Astrocyte (in vitro differentiated cells and primary cell): ENCODE measurements at regions not wholly inside any gene's neighbourhood (a gene's known extent, or its start where the extent isn't known, plus 50 kb on each side); places are given as distances from the start of the nearest gene placed in this dataset.

Source experiments
- DNase-seq: peaks from one replicate; pipeline ENCODE4 v3.0.0-alpha.2; 2010; ENCODE audit warnings: low read depth
- FAIRE-seq: peaks from 2 replicates; lab custom pipeline; 2011; peaks lifted over from hg19 to GRCh38; lab: Jason Lieb, UNC
- H2AFZ ChIP-seq: 2 replicates; pipeline ENCODE4 v1.6.0; 2012; ENCODE audit warnings: low read depth, low read length, inconsistent platforms
- H3K27ac ChIP-seq: 2 replicates; pipeline ENCODE4 v1.5.1; 2011; ENCODE audit warnings: low read depth, low read length, inconsistent platforms
- H3K27me3 ChIP-seq: 2 replicates; pipeline ENCODE4 v1.6.0; 2011; ENCODE audit warnings: low read length, inconsistent platforms; ENCODE audit not compliant: insufficient read depth
- H3K36me3 ChIP-seq: 2 replicates; pipeline ENCODE4 v1.5.1; 2011; ENCODE audit warnings: low read length, inconsistent platforms; ENCODE audit not compliant: insufficient read depth
- H3K4me1 ChIP-seq: 2 replicates; pipeline ENCODE4 v1.5.1; 2011; ENCODE audit warnings: low read length, inconsistent platforms; ENCODE audit not compliant: insufficient read depth
- H3K4me2 ChIP-seq: 2 replicates; pipeline ENCODE4 v1.6.0; 2012; ENCODE audit warnings: low read length, inconsistent platforms
- H3K4me3 ChIP-seq: 2 replicates; pipeline ENCODE4 v1.5.1; 2011; ENCODE audit warnings: low read depth, mild to moderate bottlenecking, low read length, inconsistent platforms; ENCODE audit not compliant: insufficient read depth
- H3K79me2 ChIP-seq: 2 replicates; pipeline ENCODE4 v1.6.0; 2012; ENCODE audit warnings: mild to moderate bottlenecking, low read length, inconsistent platforms; ENCODE audit not compliant: insufficient read depth
- H3K9ac ChIP-seq: 2 replicates; pipeline ENCODE4 v1.6.0; 2012; ENCODE audit warnings: mild to moderate bottlenecking, low read length, inconsistent platforms
- H3K9me3 ChIP-seq: 2 replicates; pipeline ENCODE4 v1.5.1; 2012; ENCODE audit warnings: low read depth, mild to moderate bottlenecking, low read length, inconsistent platforms; ENCODE audit not compliant: insufficient read depth
- H4K20me1 ChIP-seq: 2 replicates; pipeline ENCODE4 v1.6.0; 2012; ENCODE audit warnings: low read length, inconsistent platforms; ENCODE audit not compliant: insufficient read depth
- H3K27ac Mint-ChIP-seq: one replicate; pipeline ENCODE4 v1.8.0; 2021; ENCODE audit warnings: mild to moderate bottlenecking, mixed read lengths; ENCODE audit not compliant: unreplicated experiment
- H3K27me3 Mint-ChIP-seq: one replicate; pipeline ENCODE4 v1.8.0; 2021; ENCODE audit warnings: low read depth, mixed read lengths; ENCODE audit not compliant: unreplicated experiment
- H3K36me3 Mint-ChIP-seq: one replicate; pipeline ENCODE4 v1.8.0; 2021; ENCODE audit warnings: low read depth, mixed read lengths; ENCODE audit not compliant: unreplicated experiment
- H3K4me1 Mint-ChIP-seq: one replicate; pipeline ENCODE4 v1.8.0; 2021; ENCODE audit warnings: low read depth, mixed read lengths; ENCODE audit not compliant: unreplicated experiment
- H3K4me3 Mint-ChIP-seq: one replicate; pipeline ENCODE4 v1.8.0; 2021; ENCODE audit warnings: mild to moderate bottlenecking, moderate library complexity, mixed read lengths; ENCODE audit not compliant: unreplicated experiment
- H3K9me3 Mint-ChIP-seq: one replicate; pipeline ENCODE4 v1.8.0; 2021; ENCODE audit warnings: mild to moderate bottlenecking, mixed read lengths; ENCODE audit not compliant: unreplicated experiment
- EZH2 ChIP-seq: IDR thresholded peaks from 2 replicates; pipeline ENCODE4 v1.6.1; 2012; ENCODE audit warnings: mild to moderate bottlenecking, low read length, inconsistent platforms; ENCODE audit not compliant: insufficient read depth
- TF ChIP-seq, protein P1 (sequence below): IDR thresholded peaks from 2 replicates; pipeline ENCODE4 v1.5.1; 2011; ENCODE audit warnings: low read depth, mild to moderate bottlenecking, inconsistent platforms, low read length, moderate library complexity; ENCODE audit not compliant: insufficient read depth

DNA sequence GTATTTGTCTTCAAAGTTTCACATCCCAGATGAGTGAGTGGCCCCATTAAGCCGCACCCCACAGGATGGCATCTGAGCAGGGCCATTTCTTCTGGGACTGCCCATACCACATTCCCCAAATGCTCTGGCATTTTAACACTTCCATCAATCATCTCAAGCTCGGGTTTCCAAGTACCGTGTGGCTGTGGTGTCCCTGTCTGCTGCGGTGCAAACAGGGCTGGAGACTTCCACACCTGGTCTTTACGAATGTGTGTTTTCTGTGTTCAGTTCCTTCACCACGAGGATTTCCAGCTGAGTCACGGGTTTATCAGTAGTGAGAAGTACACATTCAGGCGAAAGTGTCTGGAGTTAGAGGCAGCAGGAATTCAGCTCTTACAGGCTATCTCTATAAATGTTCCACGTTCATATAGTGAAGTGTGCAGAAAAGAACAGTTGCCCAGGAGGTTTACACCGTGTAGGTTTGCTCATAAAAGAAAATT lies 195.2 kb downstream of the RHOU start:
- Mint-ChIP-seq H3K36me3 (peaks cover 2% of the 10 kb centered on the region), H3K4me3 (no peak overlapping the region), H3K27me3 (peaks cover 21% of the 10 kb centered on the region), H3K9me3 (no peaks in the 10 kb centered on the region), H3K27ac (no peak overlapping the region), H3K4me1 (peaks cover 13% of the 10 kb centered on the region)
- H3K27me3 ChIP-seq = peaks cover 16% of the 10 kb centered on the region
- H3K27ac ChIP-seq = no peak overlapping the region
- TF ChIP-seq, protein P1, sequence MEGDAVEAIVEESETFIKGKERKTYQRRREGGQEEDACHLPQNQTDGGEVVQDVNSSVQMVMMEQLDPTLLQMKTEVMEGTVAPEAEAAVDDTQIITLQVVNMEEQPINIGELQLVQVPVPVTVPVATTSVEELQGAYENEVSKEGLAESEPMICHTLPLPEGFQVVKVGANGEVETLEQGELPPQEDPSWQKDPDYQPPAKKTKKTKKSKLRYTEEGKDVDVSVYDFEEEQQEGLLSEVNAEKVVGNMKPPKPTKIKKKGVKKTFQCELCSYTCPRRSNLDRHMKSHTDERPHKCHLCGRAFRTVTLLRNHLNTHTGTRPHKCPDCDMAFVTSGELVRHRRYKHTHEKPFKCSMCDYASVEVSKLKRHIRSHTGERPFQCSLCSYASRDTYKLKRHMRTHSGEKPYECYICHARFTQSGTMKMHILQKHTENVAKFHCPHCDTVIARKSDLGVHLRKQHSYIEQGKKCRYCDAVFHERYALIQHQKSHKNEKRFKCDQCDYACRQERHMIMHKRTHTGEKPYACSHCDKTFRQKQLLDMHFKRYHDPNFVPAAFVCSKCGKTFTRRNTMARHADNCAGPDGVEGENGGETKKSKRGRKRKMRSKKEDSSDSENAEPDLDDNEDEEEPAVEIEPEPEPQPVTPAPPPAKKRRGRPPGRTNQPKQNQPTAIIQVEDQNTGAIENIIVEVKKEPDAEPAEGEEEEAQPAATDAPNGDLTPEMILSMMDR = no peak
- no peak for TF ChIP-seq EZH2
- no peaks in the 10 kb centered on the region for H3K79me2 ChIP-seq
- no peaks in the 10 kb centered on the region for H3K4me1 ChIP-seq
- no peaks in the 10 kb centered on the region for H3K9me3 ChIP-seq
- no peaks in the 10 kb centered on the region for H3K36me3 ChIP-seq
- no peak for DNase-seq
- no peak overlapping the region for H3K4me2 ChIP-seq
- H3K4me3 ChIP-seq = no peak overlapping the region
- H2AFZ ChIP-seq = no peak overlapping the region
- H3K9ac ChIP-seq = no peak overlapping the region
- H4K20me1 ChIP-seq = no peaks in the 10 kb centered on the region
- FAIRE-seq = no peak

DNA sequence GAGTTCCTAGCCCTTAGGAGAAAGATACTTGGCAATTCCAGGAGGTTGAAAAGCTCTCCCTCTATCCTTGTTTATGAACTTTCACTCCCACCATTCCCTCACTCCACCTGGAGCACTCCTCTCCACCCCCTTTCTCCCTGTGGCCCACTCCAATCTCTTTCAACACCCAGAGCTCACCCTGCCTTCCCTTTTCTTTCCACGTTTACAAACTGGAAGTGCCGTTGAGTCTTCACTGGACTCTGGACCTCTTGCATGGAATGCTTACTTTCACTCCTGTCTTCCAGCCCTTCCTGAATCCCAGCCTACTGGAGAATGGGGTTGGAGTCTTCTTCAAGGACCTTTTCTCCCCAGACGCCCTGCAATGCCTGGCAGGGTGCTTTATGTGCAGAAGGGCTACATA lies 198.5 kb downstream of the RHOU start:
- Histone ChIP-seq H3K9me3 (no peaks in the 10 kb centered on the region), H3K27ac (no peak overlapping the region), H3K27me3 (peaks cover 19% of the 10 kb centered on the region), H3K4me2 (no peak overlapping the region), H4K20me1 (no peaks in the 10 kb centered on the region), H3K4me1 (peaks cover 4% of the 10 kb centered on the region), H3K4me3 (no peak overlapping the region), H3K9ac (no peak overlapping the region), H2AFZ (no peak overlapping the region), H3K36me3 (no peaks in the 10 kb centered on the region), H3K79me2 (no peaks in the 10 kb centered on the region)
- FAIRE-seq = no peak
- no peak for DNase-seq
- Mint-ChIP-seq H3K27me3 (peaks cover 23% of the 10 kb centered on the region), H3K9me3 (no peaks in the 10 kb centered on the region), H3K4me3 (no peak overlapping the region), H3K36me3 (peaks cover 2% of the 10 kb centered on the region), H3K27ac (no peak overlapping the region), H3K4me1 (peaks cover 16% of the 10 kb centered on the region)
- TF ChIP-seq, protein P1 = no peak
- no peak for TF ChIP-seq EZH2

DNA sequence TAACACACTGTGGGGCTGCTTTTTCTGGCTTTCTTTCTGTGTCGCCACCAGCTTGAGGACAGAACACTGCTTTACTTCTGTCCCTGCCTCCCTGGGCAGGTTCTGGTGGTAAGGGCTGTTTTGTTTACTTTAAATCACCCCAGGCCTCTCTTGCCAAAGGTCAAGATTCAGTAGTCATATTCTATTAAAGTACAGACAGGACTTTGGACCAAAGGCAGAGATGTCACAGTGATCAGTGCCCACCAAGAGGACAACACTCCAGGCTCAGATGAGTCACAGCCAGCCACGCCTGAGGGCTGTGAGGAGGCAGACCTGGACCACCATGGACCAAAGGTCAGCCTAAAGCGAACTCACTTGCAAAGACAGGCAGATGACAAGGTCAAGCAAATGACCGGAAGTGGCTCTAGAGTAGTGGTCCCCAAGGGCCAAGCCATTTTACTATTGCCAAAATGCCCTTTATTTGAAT lies 200.0 kb downstream of the RHOU start:
- Histone ChIP-seq H3K4me1 (peaks cover 4% of the 10 kb centered on the region), H3K4me3 (no peak overlapping the region), H3K79me2 (no peaks in the 10 kb centered on the region), H4K20me1 (no peaks in the 10 kb centered on the region), H3K4me2 (no peak overlapping the region), H3K9ac (no peak overlapping the region), H3K27me3 (peaks cover 19% of the 10 kb centered on the region), H3K9me3 (no peaks in the 10 kb centered on the region), H3K27ac (no peak overlapping the region), H2AFZ (no peak overlapping the region), H3K36me3 (no peaks in the 10 kb centered on the region)
- H3K36me3 Mint-ChIP-seq = peaks cover 2% of the 10 kb centered on the region
- FAIRE-seq (no peak), DNase-seq (no peak)
- no peaks in the 10 kb centered on the region for H3K9me3 Mint-ChIP-seq
- H3K4me3 Mint-ChIP-seq = no peak overlapping the region
- H3K27ac Mint-ChIP-seq = no peak overlapping the region
- peaks cover 16% of the 10 kb centered on the region for H3K4me1 Mint-ChIP-seq
- H3K27me3 Mint-ChIP-seq = peaks cover 29% of the 10 kb centered on the region
- TF ChIP-seq, protein P1 = no peak
- no peak for TF ChIP-seq EZH2
